ENCODE measurements at regions not wholly inside any gene's neighbourhood (a gene's known extent, or its start where the extent isn't known, plus 50 kb on each side); places are given as distances from the start of the nearest gene placed in this dataset.

- Histone ChIP-seq H3K9me3 (no peaks in the 10 kb centered on the region), H3K27ac (no peak overlapping the region), H3K36me3 (no peaks in the 10 kb centered on the region), H3K4me1 (ENCODE audit: insufficient read depth) (no peaks in the 10 kb centered on the region), H3K27me3 (no peaks in the 10 kb centered on the region), H3K4me3 (no peak overlapping the region)
- WGBS, 3 donors, result 77 to 90% (median 86%) methylated on average over 13 of the region's 13 CpGs
- TF ChIP-seq CTCF (IDR thresholded peaks at IDR 0.05) (no peak), POLR2A (IDR thresholded peaks at IDR 0.05) (no peak), EP300 (IDR thresholded peaks at IDR 0.05) (no peak)
- intact Hi-C loops (cut with DNase I), result no loop called here
- no peak for DNase-seq
These were observed 50.3 kb upstream of the SLC6A6 start for GRCh38 chr3:14352002-14352627.

Measured in ovary (tissue), 7 donors.